ENCODE measurements at regions not wholly inside any gene's neighbourhood (a gene's known extent, or its start where the extent isn't known, plus 50 kb on each side); places are given as distances from the start of the nearest gene placed in this dataset.

DNA sequence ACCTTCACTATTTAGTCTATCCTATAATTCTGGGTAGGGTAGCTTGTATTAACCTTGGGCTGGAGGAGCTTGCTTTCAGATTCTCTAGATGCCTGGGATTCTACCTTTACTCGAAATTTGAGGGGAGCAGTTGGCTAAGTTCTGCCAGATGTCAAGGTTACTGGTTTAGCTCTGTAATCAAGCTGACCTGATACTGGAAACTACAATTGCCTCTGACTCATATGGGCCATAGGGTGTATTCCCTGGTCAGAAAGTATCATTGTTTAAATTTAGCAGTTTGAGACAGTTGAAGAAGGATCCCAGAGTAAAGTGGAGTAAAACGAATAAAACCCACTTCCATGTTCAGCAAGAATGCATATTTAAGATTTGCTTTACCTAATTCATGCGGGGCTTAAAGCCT, 337.6 kb downstream of the SPIN4 start:
- TF ChIP-seq ZNF274 (IDR thresholded peaks at IDR 0.05; ENCODE audit: low read depth, low read length): no peak
- TF ChIP-seq SUZ12 (IDR thresholded peaks at IDR 0.05; ENCODE audit: extremely low read depth, insufficient read depth, insufficient read length): no peak

Measured in NT2/D1 (cell line).